GM13976 (cell line): ENCODE measurements at regions not wholly inside any gene's neighbourhood (a gene's known extent, or its start where the extent isn't known, plus 50 kb on each side); places are given as distances from the start of the nearest gene placed in this dataset.

ENCODE experiments used
- DNase-seq: peaks from one replicate; pipeline ENCODE4 v3.0.0; 2012; ENCODE audit warnings: low spot score
- CTCF ChIP-seq: IDR thresholded peaks from 2 replicates; pipeline ENCODE4 v1.5.1; 2012; ENCODE audit warnings: borderline replicate concordance, mild to moderate bottlenecking; ENCODE audit not compliant: insufficient read depth; ENCODE audit errors: extremely low read depth, missing control alignments, control extremely low read depth
- in situ Hi-C: fragments of 300-500 bp; cut with MboI; formaldehyde crosslinking; loops from one replicate; pipeline ENCODE4 v1.12.0; 2022; ENCODE audit warnings: low sequenced_read_pairs, mixed read lengths, inconsistent platforms; ENCODE audit not compliant: unreplicated experiment

GRCh38 chr3:82506204-82506603 is 744.8 kb upstream of the GBE1 start:
- no peak for DNase-seq
- TF ChIP-seq CTCF: no peak
- in situ Hi-C loops: no loop called here

DNA sequence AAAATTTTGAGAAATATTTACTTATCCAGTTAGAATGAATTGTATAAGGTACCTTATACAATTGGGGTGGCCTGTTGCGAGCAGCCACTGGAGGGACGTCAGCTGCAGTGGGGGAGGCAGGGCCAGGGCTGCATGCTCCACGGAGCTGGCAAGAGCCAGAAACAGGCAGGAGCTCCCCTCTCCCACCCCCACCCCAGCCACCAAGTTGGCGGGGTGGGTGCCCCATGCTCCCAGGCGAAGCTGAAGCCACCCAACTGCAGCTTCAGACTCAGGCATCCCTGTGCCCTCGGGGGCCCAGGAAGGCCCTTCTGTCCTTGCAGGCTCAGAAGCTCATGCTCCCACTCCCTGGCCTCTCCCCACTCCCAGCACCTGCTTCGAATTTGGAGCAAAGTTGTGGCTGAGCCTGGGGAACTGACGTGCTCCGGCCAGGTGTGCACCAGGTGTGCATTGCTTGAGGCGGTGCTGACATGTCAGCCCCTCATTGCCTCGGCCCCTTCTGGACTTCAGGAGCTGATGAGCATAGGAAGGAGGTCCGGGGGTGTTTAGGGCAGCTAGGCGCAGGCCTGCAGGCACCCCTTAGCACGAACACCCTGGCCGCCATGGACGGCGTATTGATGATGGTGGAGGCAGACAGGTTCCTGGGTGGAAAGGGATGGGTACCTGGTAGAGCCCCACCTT is 743.8 kb upstream of the GBE1 start:
- DNase-seq: no peak
- in situ Hi-C loops: no loop called here
- TF ChIP-seq CTCF: no peak

DNA sequence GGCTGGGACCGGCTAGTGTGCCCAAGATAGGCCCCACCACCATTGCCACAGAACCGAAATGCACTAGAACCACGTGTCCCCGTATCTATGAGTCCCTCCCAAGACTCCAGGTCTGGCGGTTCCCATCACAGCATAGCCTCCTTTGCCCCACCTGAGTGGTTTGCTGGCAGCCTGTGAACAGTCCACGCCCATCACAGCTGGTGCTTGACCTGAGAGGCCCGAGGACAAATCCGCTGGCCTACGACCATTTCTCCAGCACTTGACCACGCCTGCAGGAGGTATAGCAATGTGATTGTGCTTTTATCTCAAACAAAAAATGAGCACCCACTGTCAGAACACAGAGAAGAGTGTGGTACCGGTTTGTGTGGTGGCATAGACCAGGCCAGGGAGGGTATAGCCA is 736.7 kb upstream of the GBE1 start:
- TF ChIP-seq CTCF: no peak
- no peak for DNase-seq
- in situ Hi-C loops: no loop called here

DNA sequence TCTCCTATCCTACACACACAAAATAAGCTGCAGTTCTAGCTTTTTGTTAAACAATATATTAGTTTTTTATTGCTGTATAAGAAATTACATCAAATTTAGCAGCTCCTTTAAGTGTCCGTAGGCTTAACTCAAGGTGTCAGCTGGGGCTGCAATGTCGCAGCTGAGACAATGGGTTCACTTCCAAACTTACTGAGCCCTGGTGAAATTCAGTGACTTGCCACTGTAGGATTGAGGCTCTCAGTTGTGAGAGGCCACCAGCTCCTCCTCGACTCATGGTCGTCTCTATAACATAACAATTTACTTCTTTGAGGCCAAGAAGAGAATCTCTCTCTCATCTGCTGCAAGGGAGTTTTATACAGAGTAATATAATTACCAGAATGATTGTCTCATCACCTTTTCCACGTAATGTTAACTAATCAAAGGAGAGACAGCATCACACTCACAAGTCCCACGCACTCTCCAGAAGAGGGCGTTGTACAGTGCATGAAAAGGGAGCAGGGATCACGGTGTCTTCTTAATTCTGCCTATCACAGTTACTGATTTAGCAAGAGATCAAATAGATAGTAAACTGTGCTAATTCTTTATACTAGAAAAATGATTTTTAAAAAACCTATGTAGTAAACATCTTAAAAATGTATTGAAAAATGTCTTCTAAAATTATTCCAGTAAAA is 735.6 kb upstream of the GBE1 start:
- in situ Hi-C loops: no loop called here
- peak; percentile 11 for TF ChIP-seq CTCF

DNA sequence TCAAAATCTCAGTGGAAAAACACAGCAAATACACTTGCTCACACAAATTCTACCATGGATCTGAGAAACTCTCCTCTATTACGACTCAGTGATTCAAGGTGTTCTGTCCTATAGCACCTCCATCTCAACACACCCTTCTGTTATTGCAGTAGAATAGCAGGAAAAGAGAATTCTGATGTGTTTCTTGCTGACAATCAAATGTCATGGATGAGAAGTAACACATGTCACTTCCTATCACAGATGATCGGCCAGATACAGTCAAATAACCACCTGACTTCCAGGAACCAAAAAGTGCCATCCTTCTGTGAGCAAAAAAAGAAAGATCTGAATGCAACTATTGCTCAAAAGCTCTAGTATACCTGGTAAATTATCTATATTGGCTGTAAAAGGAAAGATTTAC is 734.2 kb upstream of the GBE1 start:
- DNase-seq: no peak
- in situ Hi-C loops: no loop called here
- no peak for TF ChIP-seq CTCF

More for the DNA sequence above, 735.6 kb upstream of the GBE1 start:
- DNase-seq: no peak

DNA sequence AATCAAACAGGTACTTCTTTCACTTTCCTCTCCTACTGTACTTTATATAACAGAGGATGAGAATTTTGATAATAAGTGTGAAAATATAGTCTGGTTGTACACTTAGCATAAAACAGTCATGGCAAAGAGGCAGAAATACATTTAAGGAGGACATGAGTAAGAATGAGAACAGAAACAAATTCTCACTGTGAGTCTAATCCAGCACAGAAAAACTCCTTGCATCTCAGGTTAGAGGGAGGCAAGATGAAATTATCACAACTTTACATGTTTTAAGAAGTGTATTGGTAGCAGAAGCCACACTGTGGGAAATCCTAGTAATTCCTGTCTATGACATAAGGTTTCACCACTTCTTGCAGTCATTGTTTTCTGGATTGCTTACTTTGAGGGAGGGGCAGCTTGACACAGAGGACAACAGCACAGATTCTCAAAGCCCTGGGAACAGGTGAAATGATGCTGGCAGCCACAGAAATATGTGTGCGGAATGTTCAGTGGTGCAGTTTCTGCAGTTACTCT is 733.6 kb upstream of the GBE1 start:
- no peak for TF ChIP-seq CTCF
- in situ Hi-C loops: no loop called here

More for the DNA sequence above, 733.6 kb upstream of the GBE1 start:
- DNase-seq: no peak
